ENCODE measurements at regions not wholly inside any gene's neighbourhood (a gene's known extent, or its start where the extent isn't known, plus 50 kb on each side); places are given as distances from the start of the nearest gene placed in this dataset.

DNA sequence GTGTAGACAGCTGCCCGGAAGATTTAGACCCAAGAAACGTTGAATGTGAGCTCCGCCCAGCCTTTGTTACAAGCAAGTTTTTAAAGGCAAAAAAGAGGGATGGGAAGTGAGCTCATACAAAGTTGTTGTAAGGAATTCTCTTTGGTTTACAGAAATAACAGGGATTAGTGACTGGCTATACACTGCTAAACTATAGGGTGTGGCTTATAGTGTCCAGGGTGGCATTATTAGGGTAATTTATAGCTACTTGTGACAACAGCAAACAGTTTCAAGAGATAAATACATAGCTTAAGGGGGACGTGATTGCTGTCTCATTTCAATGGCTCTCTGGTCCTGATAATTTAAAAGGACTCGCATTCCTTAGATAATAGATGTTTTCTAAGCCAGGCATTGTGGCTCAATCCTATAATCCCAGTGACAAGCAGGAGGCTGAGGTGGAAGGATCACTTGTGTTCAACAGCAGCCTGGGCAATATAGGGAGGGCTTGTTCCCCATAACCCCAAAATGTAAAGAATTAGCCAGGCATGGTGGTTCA lies 66.5 kb upstream of the TGIF1 start:
- DNase-seq (ENCODE audit: low read depth) (no peak), FAIRE-seq (no peak)
- Histone ChIP-seq H3K36me3 (ENCODE audit: control insufficient read depth, insufficient read depth, low read length) (no peaks in the 10 kb centered on the region), H3K4me3 (ENCODE audit: low read depth, low read length) (no peak overlapping the region), H3K27me3 (ENCODE audit: control insufficient read depth, insufficient read depth, low read length) (no peaks in the 10 kb centered on the region)
- TF ChIP-seq, protein P1, sequence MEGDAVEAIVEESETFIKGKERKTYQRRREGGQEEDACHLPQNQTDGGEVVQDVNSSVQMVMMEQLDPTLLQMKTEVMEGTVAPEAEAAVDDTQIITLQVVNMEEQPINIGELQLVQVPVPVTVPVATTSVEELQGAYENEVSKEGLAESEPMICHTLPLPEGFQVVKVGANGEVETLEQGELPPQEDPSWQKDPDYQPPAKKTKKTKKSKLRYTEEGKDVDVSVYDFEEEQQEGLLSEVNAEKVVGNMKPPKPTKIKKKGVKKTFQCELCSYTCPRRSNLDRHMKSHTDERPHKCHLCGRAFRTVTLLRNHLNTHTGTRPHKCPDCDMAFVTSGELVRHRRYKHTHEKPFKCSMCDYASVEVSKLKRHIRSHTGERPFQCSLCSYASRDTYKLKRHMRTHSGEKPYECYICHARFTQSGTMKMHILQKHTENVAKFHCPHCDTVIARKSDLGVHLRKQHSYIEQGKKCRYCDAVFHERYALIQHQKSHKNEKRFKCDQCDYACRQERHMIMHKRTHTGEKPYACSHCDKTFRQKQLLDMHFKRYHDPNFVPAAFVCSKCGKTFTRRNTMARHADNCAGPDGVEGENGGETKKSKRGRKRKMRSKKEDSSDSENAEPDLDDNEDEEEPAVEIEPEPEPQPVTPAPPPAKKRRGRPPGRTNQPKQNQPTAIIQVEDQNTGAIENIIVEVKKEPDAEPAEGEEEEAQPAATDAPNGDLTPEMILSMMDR (IDR thresholded peaks at IDR 0.05; ENCODE audit: insufficient read depth, low read length, severe bottlenecking), result no peak

- DNase-seq (ENCODE audit: low read depth), result no peak
- no peaks in the 10 kb centered on the region for H3K27me3 ChIP-seq (ENCODE audit: control insufficient read depth, insufficient read depth, low read length)
- no peak for FAIRE-seq
- TF ChIP-seq, protein P1 (IDR thresholded peaks at IDR 0.05; ENCODE audit: insufficient read depth, low read length, severe bottlenecking), result no peak
- no peaks in the 10 kb centered on the region for H3K36me3 ChIP-seq (ENCODE audit: control insufficient read depth, insufficient read depth, low read length)
- no peak overlapping the region for H3K4me3 ChIP-seq (ENCODE audit: low read depth, low read length)
Measured at GRCh38 chr18:3384664-3385563, 65.1 kb upstream of the TGIF1 start.

GRCh38 chr18:3388323-3388722 lies 61.6 kb upstream of the TGIF1 start:
- DNase-seq (ENCODE audit: low read depth) (no peak), FAIRE-seq (no peak)
- Histone ChIP-seq H3K27me3 (ENCODE audit: control insufficient read depth, insufficient read depth, low read length) (no peaks in the 10 kb centered on the region), H3K4me3 (ENCODE audit: low read depth, low read length) (no peak overlapping the region), H3K36me3 (ENCODE audit: control insufficient read depth, insufficient read depth, low read length) (no peaks in the 10 kb centered on the region)
- TF ChIP-seq, protein P1 (IDR thresholded peaks at IDR 0.05; ENCODE audit: insufficient read depth, low read length, severe bottlenecking), result no peak

DNA sequence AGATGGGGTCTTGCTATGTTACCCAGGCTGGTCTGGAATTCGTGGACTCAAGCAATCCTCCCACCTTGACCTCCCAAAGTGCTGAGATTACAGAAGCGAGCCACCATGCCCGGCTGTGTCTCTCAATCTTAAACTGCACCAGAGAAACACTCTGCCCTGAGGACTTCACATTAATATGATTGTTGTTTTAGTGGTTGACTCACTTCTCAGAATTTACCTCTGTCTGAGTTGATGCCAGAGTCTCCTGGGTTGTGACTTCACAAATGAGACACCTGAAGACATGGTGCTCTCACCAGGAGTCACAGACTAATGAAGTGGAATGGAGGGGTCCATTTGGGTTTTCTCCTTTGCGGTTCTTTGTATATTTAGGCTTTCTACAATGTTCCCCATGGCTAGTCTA lies 61.0 kb upstream of the TGIF1 start:
- Histone ChIP-seq H3K27me3 (ENCODE audit: control insufficient read depth, insufficient read depth, low read length) (no peaks in the 10 kb centered on the region), H3K36me3 (ENCODE audit: control insufficient read depth, insufficient read depth, low read length) (no peaks in the 10 kb centered on the region), H3K4me3 (ENCODE audit: low read depth, low read length) (no peak overlapping the region)
- TF ChIP-seq, protein P1 (IDR thresholded peaks at IDR 0.05; ENCODE audit: insufficient read depth, low read length, severe bottlenecking), result no peak
- peak; percentile 13 for FAIRE-seq
- peak; percentile 73 for DNase-seq (ENCODE audit: low read depth)

- FAIRE-seq, result no peak
- Histone ChIP-seq H3K4me3 (ENCODE audit: low read depth, low read length) (no peak overlapping the region), H3K36me3 (ENCODE audit: control insufficient read depth, insufficient read depth, low read length) (no peaks in the 10 kb centered on the region), H3K27me3 (ENCODE audit: control insufficient read depth, insufficient read depth, low read length) (no peaks in the 10 kb centered on the region)
- no peak for DNase-seq (ENCODE audit: low read depth)
- TF ChIP-seq, protein P1 (IDR thresholded peaks at IDR 0.05; ENCODE audit: insufficient read depth, low read length, severe bottlenecking), result no peak
Measured at GRCh38 chr18:3389977-3390376, 60.0 kb upstream of the TGIF1 start.

All from bronchial epithelial cell (primary cell).